NT2/D1 (cell line): ENCODE measurements at regions not wholly inside any gene's neighbourhood (a gene's known extent, or its start where the extent isn't known, plus 50 kb on each side); places are given as distances from the start of the nearest gene placed in this dataset.

Source experiments
- SUZ12 ChIP-seq: IDR thresholded peaks from 2 replicates; pipeline ENCODE4 v1.6.1; 2011; ENCODE audit not compliant: insufficient read length, insufficient read depth; ENCODE audit errors: extremely low read depth
- YY1 ChIP-seq: IDR thresholded peaks from 2 replicates; pipeline ENCODE4 v1.6.1; 2011; ENCODE audit not compliant: insufficient read length, insufficient read depth
- ZNF274 ChIP-seq: IDR thresholded peaks from 2 replicates; pipeline ENCODE4 v1.6.1; 2011; ENCODE audit warnings: mild to moderate bottlenecking, low read depth, low read length

DNA sequence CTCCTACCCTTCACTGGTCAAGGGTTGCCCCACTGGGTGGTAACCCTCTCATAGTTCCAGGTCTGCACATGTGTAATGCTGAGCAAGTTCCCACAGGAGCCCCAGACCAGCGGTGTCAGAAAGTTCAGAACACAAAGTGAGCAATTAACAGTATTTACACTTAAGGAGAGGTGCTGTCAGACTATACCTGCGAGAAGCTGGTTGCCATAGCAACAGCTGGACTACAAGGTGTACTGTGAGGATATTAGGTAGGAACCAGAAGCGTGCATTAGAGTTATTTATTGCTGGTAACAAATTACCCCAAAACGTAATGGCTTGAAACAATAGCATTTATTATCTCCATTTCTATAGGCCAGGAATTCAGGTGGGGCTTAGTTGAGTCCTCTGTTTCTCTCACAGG lies 317.0 kb upstream of the RPS23 start:
- TF ChIP-seq YY1 (no peak), ZNF274 (no peak), SUZ12 (no peak)
